Breast epithelium (tissue), 4 donors: ENCODE measurements at regions not wholly inside any gene's neighbourhood (a gene's known extent, or its start where the extent isn't known, plus 50 kb on each side); places are given as distances from the start of the nearest gene placed in this dataset.
"Not testable (repeated sequence)": the region's sequence is repeated elsewhere in the genome, so short reads cannot be mapped to it uniquely, and the experiment has no call there.

Experiments
- DNase-seq, 2 donors: peaks; one replicate each; pipeline ENCODE4 v3.0.0-alpha.2; 2019; ENCODE audit warnings: low spot score in 2 of 2
- H3K27ac ChIP-seq, 2 donors: fragments of 200-600 bp; sonication (generic) in 1 of 2; one replicate each; pipeline ENCODE4 v1.5.1; 2016 to 2019; ENCODE audit warnings: mild to moderate bottlenecking in 1 of 2
- H3K27me3 ChIP-seq, 2 donors: fragments of 200-600 bp; sonication (generic) in 1 of 2; one replicate each; pipeline versions ENCODE4 v1.5.1 to v1.6.0; 2017 to 2019; ENCODE audit warnings: control low read depth in 1 of 2, mild to moderate bottlenecking in 1 of 2
- H3K36me3 ChIP-seq: fragments of 200-600 bp; one replicate; pipeline ENCODE4 v1.5.1; 2019
- H3K4me1 ChIP-seq, 2 donors: fragments of 200-600 bp; sonication (generic); one replicate each; pipeline ENCODE4 v1.5.1; 2016 to 2019; ENCODE audit warnings: control low read depth in 1 of 2
- H3K4me3 ChIP-seq, 3 donors: fragments of 200-600 bp; sonication (generic); 1 replicate in 2 of 3; 2 replicates in 1 of 3; pipeline ENCODE4 v1.5.1; 2016 to 2019; ENCODE audit warnings: mild to moderate bottlenecking in 3 of 3, moderate library complexity in 2 of 3
- H3K9me3 ChIP-seq, 2 donors: fragments of 200-600 bp; sonication (generic) in 1 of 2; one replicate each; pipeline ENCODE4 v1.5.1; 2016 to 2019; ENCODE audit warnings: control low read depth in 1 of 2
- CTCF ChIP-seq, 3 donors: fragments of 450-650 bp; IDR thresholded peaks; one replicate each; pipeline ENCODE4 v1.5.1; 2016 to 2017; ENCODE audit warnings: antibody characterized with exemption in 3 of 3, mild to moderate bottlenecking in 3 of 3, moderate library complexity in 3 of 3
- POLR2A ChIP-seq: fragments of 450-650 bp; IDR thresholded peaks from one replicate; pipeline ENCODE4 v1.6.1; 2016; ENCODE audit warnings: antibody characterized with exemption, mild to moderate bottlenecking, moderate library complexity
- POLR2AphosphoS5 ChIP-seq, 3 donors: sonication (generic); formaldehyde crosslinking; IDR thresholded peaks; one replicate each; pipeline ENCODE4 v1.6.1; 2017; ENCODE audit warnings: antibody characterized with exemption in 3 of 3
- intact Hi-C: fragments of 100-400 bp; cut with DNase I; formaldehyde crosslinking; loops from one replicate; pipeline ENCODE4 v1.15.1; 2023; ENCODE audit warnings: low total_unique reads

GRCh38 chr1:111063595-111063994, 76.3 kb downstream of the DRAM2 start:
- Histone ChIP-seq H3K27ac (no peak overlapping the region), H3K9me3 (peaks cover 10 to 28% of the 10 kb centered on the region in 2 donors), H3K4me1 (no peaks in the 10 kb centered on the region), H3K4me3 (no peak overlapping the region), H3K27me3 (no peaks in the 10 kb centered on the region), H3K36me3 (no peaks in the 10 kb centered on the region)
- intact Hi-C loops: no loop called here
- DNase-seq: no peak
- TF ChIP-seq POLR2A: no peak
- TF ChIP-seq CTCF (IDR thresholded peaks at IDR 0.05): no peak
- TF ChIP-seq POLR2AphosphoS5 (IDR thresholded peaks at IDR 0.05): no peak

GRCh38 chr1:111062624-111063023, 77.3 kb downstream of the DRAM2 start:
- no peaks in the 10 kb centered on the region for H3K36me3 ChIP-seq
- no peaks in the 10 kb centered on the region for H3K27me3 ChIP-seq
- no peak overlapping the region for H3K27ac ChIP-seq
- intact Hi-C loops: no loop called here
- TF ChIP-seq POLR2A (no peak), POLR2AphosphoS5 (IDR thresholded peaks at IDR 0.05) (no peak), CTCF (IDR thresholded peaks at IDR 0.05) (no peak)
- no peak overlapping the region for H3K4me3 ChIP-seq
- no peak for DNase-seq
- H3K4me1 ChIP-seq: no peaks in the 10 kb centered on the region
- H3K9me3 ChIP-seq: peaks cover 7 to 28% of the 10 kb centered on the region in 2 donors

GRCh38 chr1:111062081-111062480, 77.8 kb downstream of the DRAM2 start:
- Histone ChIP-seq H3K27me3 (no peaks in the 10 kb centered on the region), H3K4me3 (no peak overlapping the region), H3K4me1 (no peaks in the 10 kb centered on the region), H3K36me3 (no peaks in the 10 kb centered on the region), H3K27ac (no peak overlapping the region), H3K9me3 (peaks cover 5 to 28% of the 10 kb centered on the region in 2 donors)
- intact Hi-C loops: no loop called here
- DNase-seq: no peak
- TF ChIP-seq POLR2A (no peak), CTCF (IDR thresholded peaks at IDR 0.05) (no peak), POLR2AphosphoS5 (IDR thresholded peaks at IDR 0.05) (no peak)

- H3K9me3 ChIP-seq: no peaks in the 10 kb centered on the region
- no peaks in the 10 kb centered on the region for H3K36me3 ChIP-seq
- H3K27ac ChIP-seq: no peak overlapping the region
- intact Hi-C loops: no loop called here
- H3K4me3 ChIP-seq: no peak overlapping the region
- no peak for DNase-seq
- no peaks in the 10 kb centered on the region for H3K27me3 ChIP-seq
- no peaks in the 10 kb centered on the region for H3K4me1 ChIP-seq
- TF ChIP-seq POLR2AphosphoS5 (IDR thresholded peaks at IDR 0.05) (no peak), POLR2A (no peak), CTCF (IDR thresholded peaks at IDR 0.05) (no peak)
Measured at GRCh38 chr1:111054656-111055055, 85.2 kb downstream of the DRAM2 start.

GRCh38 chr1:111052246-111052645, 87.6 kb downstream of the DRAM2 start:
- intact Hi-C loops: no loop called here
- H3K36me3 ChIP-seq: no peaks in the 10 kb centered on the region
- DNase-seq: no peak
- H3K4me3 ChIP-seq: no peak overlapping the region
- TF ChIP-seq CTCF (IDR thresholded peaks at IDR 0.05): no peak
- no peak for TF ChIP-seq POLR2A
- no peak for TF ChIP-seq POLR2AphosphoS5 (IDR thresholded peaks at IDR 0.05)
- H3K27ac ChIP-seq: no peak overlapping the region
- no peaks in the 10 kb centered on the region for H3K27me3 ChIP-seq
- H3K4me1 ChIP-seq: no peaks in the 10 kb centered on the region
- peaks cover 0 to 8% of the 10 kb centered on the region in 2 donors for H3K9me3 ChIP-seq

- H3K4me1 ChIP-seq, H3K9me3 ChIP-seq, H3K27ac ChIP-seq, H3K4me3 ChIP-seq, intact Hi-C loops, DNase-seq, H3K27me3 ChIP-seq, H3K36me3 ChIP-seq: not testable (repeated sequence)
Measured at GRCh38 chr1:111048253-111048652, 84.5 kb upstream of the LRIF1 start.
